HG03060 (cell line): ENCODE measurements at regions not wholly inside any gene's neighbourhood (a gene's known extent, or its start where the extent isn't known, plus 50 kb on each side); places are given as distances from the start of the nearest gene placed in this dataset.
"Not testable (repeated sequence)": the region's sequence is repeated elsewhere in the genome, so short reads cannot be mapped to it uniquely, and the experiment has no call there.

ENCODE experiments used
- ATAC-seq: cut with Tn5 transposase; IDR thresholded peaks from one replicate; pipeline ENCODE4 v1.9.1; 2021; ENCODE audit warnings: low read depth, moderate number of reproducible peaks; ENCODE audit not compliant: unreplicated experiment

DNA sequence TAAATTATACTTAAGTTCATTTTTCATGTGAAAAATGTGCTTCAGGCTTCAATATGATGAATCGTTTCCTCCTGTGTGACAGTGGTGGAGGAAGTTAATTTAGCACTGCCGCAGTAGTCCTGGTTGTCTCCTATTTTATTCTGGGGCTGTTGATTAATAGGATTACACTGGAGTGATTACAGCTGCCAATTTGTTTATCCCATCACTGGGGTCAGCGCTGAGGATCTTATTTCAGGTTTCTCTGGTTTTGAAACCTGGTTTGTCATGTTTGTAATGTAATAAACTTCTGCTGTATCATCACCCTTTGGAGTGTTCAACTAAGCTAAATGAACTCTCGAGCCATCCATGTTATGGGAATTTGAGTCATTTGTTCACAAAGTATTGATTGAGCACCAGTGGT, 241.7 kb upstream of the KCNN2 start:
- ATAC-seq = no peak

DNA sequence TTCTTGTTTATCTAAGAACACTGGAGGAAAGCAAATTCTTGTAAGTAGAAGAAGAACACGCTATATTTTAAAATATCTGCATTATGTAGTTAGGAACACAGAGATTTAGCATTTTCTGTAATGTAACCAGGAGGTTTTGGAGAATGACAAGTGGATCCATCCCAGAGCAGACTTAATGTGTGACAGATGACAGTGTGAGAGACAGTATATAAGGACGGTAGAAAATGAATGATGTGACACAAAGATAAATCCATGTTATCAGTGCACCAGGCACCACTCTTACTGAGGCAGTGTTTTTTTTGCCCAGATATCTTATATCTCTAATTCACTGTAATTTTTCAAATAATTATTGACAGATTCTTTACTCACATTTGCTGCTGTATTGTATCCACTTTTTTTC, 239.0 kb upstream of the KCNN2 start:
- ATAC-seq = no peak

DNA sequence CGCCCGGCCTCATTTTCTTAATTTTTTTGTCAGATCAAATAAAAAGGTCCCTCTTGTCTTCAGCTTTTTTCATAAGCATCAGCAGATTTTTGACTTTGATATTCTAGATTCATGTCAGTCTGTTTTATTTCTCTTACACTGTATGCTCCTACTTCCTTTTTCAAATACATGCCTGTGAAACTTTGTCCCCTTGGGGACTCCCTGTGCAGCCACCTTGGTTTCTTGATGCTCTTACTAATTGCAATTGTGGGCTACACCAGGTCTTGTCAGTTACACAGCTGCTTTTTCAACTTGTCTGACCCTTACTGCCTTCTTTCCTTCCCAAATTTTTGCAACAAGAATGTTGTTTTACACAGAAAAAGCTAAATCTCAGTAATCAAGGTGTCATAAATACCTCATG, 238.2 kb upstream of the KCNN2 start:
- no peak for ATAC-seq

DNA sequence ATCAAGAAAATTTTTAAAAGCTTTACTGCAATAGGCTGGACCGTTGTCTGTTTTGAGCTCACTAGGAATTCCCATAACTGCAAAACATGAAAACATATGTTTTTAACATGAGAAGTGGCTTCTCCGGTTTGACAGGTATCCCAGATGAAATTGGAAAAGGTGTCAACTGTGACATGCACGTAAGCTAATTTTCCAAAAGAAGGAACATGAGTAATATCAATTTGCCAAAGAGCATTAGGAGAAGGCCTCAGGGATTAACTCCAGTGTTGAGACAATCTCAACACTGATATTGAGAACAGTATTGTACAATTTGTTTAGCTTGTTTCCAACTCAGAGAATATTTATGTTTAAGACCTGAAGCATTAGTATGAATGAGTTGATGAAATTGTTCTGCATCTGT, 215.5 kb upstream of the KCNN2 start:
- no peak for ATAC-seq

DNA sequence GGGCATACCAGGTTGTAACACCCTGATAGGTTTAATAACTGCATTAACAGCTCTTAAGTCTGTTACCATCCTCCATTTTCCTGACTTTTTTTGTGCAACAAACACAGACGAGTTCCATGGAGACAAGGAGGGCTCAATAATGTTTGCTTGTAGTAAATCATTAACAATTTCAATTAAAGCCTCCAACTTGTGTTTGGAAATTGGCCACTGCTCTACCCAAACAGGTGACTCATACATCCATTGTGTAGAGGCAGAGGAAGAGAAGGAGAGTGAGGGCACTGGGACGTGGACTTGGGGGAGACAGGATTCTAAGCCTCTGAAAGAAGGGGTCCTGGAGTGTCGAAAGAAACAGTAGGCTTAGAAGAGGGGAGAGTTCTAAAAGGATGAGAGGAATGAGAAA, 213.6 kb upstream of the KCNN2 start:
- no peak for ATAC-seq

DNA sequence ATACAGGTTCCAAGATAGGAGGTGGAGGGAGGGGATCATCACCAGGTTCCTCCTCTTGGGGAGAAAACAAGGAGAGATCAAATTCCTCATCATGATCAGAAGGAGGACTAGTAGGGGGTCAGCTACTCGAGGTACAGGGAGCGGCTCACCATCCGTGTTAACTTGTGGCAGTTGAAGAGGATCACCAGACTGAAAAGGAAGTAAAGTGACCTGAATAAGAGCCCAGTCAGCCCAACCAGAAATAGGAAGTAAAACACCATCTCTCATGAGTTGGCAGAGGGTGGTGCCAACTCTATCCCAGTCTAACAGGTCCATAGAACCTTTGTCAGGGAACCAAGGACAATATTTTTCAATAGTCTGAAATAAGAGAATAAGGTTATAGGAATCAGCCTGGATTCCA, 213.1 kb upstream of the KCNN2 start:
- not testable (repeated sequence) for ATAC-seq

DNA sequence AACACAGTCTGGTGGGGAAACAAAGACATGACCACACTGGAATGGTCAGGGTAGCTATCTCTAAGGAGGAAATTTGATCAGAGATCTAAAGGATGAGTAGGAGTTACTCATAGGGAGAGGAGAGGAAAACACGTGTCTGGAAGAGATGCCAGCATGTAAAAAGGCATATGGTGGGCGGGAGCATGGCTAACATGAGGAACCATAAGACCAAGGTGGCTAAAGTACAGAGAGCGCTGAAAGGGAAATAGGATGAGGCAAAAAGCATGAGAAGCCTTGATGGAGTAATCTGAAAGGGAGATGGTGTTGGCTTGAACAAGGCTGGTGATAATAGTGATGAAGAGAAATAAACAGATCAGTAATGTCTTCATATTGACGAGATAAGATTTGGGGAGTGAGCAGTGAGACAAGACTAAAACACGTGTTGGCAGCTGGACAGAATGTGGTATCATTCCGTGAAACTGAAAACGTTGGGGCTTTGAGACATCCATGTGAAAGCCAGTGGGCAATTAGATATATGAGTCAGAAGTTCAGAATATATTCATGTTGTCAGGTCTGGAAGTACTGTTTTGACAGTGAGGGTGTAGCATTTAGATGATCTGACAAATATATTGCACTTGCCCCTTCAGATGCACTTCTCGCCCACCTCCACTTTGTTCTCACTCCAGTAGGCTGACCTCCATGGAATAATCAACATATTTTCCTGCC, 209.1 kb upstream of the KCNN2 start:
- no peak for ATAC-seq

DNA sequence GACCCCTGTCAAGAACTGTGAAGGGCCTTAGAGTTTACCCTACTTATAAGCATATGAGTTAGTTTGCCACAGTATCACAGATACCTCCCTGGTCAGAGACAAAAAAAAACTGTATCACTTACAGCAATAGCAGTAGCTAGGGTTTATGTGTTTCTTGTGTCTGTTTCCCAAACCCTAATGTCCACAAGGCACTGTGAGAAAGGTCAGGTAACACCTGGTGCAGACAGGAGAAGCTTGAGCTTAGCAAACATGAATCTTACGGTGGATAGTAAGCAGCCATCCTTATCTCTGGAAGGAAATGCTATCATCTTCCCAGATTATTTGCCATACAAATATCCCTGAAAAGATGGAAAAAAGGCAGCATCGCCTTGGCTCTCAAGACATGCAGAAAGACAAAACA, 208.5 kb upstream of the KCNN2 start:
- ATAC-seq = no peak

DNA sequence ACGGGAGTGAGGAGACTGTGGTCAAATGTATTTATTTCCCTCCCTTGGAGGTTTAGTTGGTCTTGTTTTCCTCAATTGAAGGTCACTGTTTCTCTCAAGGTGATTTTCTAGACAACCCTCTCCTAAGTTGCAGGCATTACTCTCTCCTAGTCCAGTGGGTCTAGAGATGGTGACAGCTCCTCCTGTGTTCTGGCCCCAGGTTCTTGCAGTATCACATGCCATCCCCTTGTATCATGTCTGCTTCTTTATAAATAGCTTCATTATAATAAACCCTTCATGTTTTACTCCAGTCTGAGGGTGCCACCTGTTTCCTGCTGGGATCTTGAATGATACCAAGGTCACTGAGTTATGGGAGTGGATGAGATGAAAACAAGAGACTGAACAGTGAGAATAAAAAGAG, 208.0 kb upstream of the KCNN2 start:
- no peak for ATAC-seq

DNA sequence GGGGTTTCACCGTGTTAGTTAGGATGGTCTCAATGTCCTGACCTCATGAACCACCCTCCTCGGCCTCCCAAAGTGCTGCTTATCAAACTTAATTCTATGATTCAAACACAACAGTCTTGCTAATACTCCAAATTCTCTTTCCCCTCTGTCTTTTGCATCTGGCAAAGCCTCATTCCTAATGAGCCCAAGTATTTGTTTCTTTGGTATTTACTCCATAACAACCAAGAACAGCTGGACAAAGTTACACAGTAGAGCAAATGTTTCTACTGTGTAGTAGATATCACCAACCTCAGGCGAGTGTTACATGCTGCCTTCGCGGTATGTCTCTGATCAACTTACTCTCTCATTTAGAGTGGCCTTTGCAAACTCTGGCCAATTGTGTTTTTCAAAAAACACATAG, 195.8 kb upstream of the KCNN2 start:
- ATAC-seq = no peak

DNA sequence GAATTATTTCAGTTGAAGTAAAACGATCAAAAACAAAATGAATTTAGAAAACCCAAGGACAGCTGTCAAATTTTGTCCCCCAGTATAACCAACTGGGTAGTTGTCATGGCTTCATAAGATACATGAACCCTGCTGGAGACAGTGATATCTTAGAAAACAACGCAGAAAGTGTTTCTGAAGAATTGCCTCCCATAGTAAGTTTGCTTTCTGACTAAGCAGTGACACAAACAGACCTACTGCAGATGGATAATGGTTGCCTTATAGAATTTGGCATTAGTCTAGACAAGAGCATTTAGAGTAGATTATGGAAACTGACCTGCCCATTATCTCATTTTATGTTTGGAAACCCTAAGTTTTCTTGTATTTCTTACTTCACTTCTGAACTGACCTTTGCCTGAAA, 187.7 kb upstream of the KCNN2 start:
- no peak for ATAC-seq

DNA sequence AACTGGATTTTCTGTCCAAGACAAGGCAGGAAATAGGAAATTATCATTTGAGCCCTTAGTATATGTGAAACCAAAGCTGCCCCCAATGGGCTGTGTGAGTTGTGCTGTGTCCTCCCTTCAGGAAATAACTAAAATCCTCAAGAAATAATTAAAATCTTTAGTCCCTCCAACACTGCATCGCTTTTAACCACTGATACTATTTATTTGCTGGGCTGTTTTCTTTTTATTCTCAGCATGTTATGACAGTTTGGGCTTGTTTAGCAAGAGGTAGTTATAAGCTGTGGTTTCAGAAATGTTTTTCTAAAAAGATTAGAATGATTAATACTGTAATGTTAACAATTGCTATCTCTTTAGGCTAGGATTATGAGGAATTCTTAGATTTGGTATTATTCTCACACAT, 187.0 kb upstream of the KCNN2 start:
- ATAC-seq = no peak

DNA sequence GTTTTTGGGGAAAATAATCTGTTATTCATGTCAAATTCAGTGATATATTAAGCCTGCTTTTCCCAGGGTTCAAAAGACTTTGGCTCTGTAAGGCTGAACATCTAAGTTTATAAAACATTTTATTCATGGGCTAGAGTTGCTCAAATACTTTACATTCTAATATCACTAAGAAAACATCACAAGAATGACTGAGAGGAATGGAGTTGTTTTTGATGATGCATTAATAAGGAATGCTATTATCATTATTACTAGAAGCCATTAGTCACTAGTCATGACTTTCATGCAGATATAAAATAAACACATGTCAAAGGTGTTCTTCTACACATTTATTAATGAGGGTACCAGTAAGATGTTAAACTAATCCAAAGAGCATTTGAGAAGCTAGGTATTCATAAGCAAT, 185.5 kb upstream of the KCNN2 start:
- no peak for ATAC-seq

DNA sequence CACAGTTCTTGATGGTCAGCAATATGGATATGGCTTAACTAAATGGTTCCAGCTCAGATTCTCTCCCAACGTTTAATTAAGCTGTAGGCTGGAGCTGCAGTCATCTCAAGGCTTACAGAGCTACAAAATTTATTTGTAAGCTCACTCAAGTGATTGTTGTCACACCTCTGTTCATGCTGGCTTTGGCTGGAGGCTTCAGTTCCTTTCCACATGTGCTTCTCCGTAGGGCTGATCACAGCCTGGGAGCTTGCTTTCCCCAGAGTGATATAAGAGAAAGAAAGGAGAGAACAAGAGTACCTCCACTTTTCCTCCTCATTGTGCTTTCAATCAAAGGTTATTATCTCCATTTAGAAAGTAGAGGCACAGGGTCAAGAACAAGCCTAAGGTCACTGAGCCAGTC, 182.7 kb upstream of the KCNN2 start:
- no peak for ATAC-seq

DNA sequence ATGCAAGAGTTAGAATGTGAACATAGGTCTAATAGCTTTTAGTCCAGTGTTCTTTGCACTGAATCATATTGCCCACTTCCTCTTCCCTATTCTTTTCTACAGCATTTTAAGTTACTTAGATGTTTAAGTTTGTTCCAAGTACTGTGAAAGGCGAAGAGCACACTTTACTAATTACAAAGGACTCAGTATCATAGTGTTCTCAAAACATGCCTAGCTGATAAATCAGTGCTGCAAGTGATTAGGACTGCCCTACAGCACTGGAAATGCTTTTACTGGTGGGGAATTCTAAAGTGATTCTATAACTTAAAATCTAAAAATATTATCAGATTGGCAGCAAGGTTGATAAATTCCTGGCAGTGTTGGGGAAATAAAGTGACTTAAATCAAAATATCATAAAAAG, 177.9 kb upstream of the KCNN2 start:
- ATAC-seq = no peak

DNA sequence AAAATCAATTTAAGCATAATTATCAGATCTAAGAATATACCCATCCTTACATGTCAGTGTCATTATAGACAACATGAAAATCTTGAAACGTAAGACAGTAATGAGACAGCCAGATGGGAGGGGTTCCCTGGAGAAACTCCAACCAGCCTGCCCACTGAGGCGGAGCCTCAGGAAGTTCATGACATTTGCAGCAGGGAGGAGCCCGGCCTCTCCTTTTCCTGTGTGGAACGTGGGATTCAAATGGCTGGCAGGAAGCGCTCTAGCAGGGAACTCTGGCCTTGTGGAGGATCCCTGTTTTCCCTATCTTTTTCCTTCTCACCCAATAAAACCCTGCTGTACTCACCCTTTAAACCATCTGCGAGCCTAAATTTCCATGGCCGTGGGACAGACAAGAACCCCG, 176.6 kb upstream of the KCNN2 start:
- ATAC-seq = no peak

DNA sequence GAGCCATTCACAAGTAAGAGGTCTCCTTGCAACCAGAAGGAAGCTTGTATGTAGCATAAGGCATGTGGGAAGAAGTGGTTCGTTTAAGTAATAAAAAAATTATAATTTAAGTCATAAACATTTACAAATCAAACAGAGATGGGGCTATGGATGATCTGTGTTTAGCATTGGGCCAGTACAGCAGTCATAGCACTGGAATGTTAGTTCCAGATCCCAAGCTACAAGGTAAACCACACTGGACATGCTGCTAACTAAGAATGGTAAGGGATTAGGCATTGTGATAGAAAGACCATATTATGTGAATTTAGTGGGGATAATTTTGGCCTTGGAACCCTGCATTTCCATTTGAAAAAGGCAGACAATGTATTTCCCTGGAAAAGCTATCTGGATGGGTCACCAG, 170.4 kb upstream of the KCNN2 start:
- ATAC-seq = no peak

DNA sequence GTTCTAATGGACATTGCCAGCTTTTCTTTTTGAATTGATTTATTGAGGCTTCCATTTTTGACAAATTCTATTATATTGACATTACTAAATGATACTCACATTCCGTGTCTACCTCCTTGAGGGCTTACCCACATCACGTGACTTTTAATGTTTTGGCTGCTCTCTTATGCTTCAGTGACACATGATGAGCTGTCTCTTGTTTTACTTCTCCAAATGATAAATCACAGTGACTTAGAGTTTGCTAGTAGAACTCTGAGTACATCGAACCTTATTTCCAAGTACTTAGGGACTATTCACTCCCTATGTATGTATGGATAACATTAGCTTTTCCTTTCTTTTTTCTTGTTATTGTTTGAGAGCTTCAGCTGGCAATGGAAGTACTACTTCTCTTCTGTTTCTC, 169.8 kb upstream of the KCNN2 start:
- ATAC-seq = no peak

DNA sequence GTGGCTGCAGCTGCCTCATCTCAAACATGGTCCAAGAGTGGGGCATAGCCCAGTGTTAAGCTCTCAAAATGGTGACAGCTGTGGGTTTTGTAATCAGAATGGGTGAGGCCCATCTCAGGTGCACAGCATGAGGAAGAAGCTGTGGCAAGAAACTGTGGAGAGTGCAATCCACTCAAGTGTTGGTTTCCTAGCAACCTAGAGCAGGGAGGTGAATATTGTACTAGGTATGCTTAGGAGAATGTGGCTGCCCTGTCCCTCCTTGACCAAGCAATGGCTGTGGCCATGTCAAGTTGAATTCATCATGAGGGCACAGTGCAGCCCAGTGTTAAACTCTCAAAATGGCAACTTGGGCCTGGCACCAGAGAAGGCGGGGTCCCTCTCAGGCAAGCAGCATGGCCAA, 160.5 kb upstream of the KCNN2 start:
- ATAC-seq = no peak

DNA sequence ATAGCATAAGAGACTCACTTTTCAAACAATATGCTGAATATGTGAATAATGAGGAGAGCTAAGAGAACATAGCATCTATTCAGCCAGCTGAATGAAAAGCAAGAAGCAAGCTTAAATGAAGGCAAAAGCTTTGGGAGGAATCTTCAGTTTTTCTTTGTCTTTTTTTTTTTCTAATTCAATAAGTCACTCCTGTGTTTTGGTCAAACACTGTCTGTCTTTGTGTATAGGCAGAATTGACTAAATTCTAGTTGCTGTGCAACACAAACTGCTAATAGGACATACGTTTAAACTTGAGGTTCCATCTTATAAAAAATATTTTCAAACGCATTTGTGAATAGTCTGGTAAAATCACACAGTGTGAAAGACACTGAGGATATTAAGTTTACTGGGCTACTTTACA, 156.9 kb upstream of the KCNN2 start:
- ATAC-seq = no peak

DNA sequence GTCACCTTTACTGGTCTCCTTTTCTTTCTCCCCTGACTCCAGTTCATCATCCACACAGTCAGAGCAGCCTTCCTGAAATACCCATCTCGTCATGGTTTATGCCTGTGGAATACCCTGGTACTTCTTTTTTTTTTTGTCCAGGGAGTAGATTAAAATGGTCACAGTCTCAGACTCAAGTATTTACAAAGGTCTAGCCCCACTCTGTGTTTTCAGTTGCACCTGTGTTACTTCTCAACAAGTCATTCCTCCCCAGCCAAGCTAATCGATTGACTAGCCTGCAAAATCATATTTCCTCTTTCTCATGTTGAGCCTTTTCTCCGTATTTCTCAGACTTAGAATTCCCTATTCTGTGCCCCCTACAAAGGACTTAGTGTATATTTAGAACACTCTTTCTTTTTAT, 155.2 kb upstream of the KCNN2 start:
- no peak for ATAC-seq

DNA sequence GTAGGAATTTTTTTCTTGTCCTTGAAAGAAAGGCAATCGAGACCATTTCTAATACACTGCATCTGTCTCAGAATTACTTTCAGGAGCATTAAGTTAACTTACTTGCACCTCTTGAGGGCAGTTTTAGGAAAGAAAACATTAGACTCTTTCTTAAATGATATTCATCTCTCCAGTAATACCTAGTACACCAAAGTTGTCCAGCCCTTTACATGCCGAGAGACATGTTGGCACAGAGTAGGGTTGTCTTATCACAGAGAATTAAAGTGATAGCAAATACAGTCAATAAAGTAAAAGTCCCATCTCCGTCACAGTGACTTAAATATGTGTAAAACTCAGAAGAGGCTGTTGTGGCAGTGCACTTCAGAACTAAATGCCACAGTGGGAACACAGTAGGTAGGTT, 154.3 kb upstream of the KCNN2 start:
- no peak for ATAC-seq

DNA sequence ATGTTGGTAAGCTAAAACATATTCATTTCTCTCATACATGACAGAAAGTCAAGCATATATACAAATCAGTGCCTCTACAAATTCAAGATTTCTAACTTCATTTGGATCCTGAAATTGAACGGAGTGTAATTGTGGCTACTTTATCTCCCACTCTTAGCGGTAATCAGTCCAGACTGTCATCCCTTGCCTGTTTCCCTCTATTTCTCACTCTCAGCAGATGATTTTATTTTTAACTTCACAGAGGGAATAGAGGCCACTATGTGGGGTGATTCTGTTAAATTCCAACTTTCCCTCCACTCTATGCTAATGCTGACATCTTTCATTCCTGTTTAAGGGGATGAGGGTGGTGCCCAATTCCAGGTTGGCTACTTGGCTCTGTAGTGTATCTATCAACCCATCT, 153.8 kb upstream of the KCNN2 start:
- no peak for ATAC-seq
